Thyroid gland (tissue), 4 donors: ENCODE measurements at regions not wholly inside any gene's neighbourhood (a gene's known extent, or its start where the extent isn't known, plus 50 kb on each side); places are given as distances from the start of the nearest gene placed in this dataset.

Experiments used
- DNase-seq, 2 donors: peaks; one replicate each; pipeline ENCODE4 v3.0.0-alpha.2; 2019
- H3K27ac ChIP-seq, 3 donors: fragments of 200-600 bp; sonication (generic); 1 replicate in 2 of 3; 2 replicates in 1 of 3; pipeline ENCODE4 v1.5.1; 2016 to 2019; ENCODE audit warnings: mild to moderate bottlenecking in 1 of 3, moderate library complexity in 1 of 3
- H3K27me3 ChIP-seq: fragments of 200-600 bp; sonication (generic); one replicate; pipeline ENCODE4 v1.5.1; 2019
- H3K36me3 ChIP-seq, 2 donors: fragments of 200-600 bp; sonication (generic); one replicate each; pipeline ENCODE4 v1.5.1; 2016 to 2019
- H3K4me1 ChIP-seq, 2 donors: fragments of 200-600 bp; sonication (generic); one replicate each; pipeline ENCODE4 v1.5.1; 2017 to 2019
- H3K4me3 ChIP-seq, 3 donors: fragments of 200-600 bp; sonication (generic); replicated peaks in 1 of 3; 1 replicate in 2 of 3; 2 replicates in 1 of 3; pipeline ENCODE4 v1.5.1; 2016; ENCODE audit warnings: mild to moderate bottlenecking in 1 of 3
- H3K9me3 ChIP-seq: fragments of 200-600 bp; sonication (generic); one replicate; pipeline ENCODE4 v1.5.1; 2017
- POLR2A ChIP-seq, 2 donors: fragments of 450-650 bp; IDR thresholded peaks; one replicate each; pipeline ENCODE4 v1.6.1; 2017; ENCODE audit warnings: antibody characterized with exemption in 2 of 2, mild to moderate bottlenecking in 2 of 2, moderate library complexity in 1 of 2
- WGBS, 2 donors: methylation state at CpG; one replicate each; pipeline ENCODE4 v1.1.5; 2017; 5-methylcytosine and 5-hydroxymethylcytosine counted together
- intact Hi-C: fragments of 100-400 bp; cut with DNase I; formaldehyde crosslinking; loops from one replicate; pipeline ENCODE4 v1.15.1; 2023
- TF ChIP-seq, protein P1 (sequence below), 6 experiments: fragments of 200-600 bp in 3 of 6; fragments of 450-650 bp in 3 of 6; sonication (generic) in 3 of 6; IDR thresholded peaks; one replicate each; pipeline ENCODE4 v1.5.1; 2016 to 2019; ENCODE audit warnings: antibody characterized with exemption in 6 of 6, mild to moderate bottlenecking in 2 of 6, inconsistent platforms in 1 of 6, moderate library complexity in 1 of 6

GRCh38 chr2:64767670-64768468 lies 114.2 kb upstream of the SERTAD2 start:
- peak overlapping the region; percentile 93 to 96 (median 94) for H3K27ac ChIP-seq
- no peaks in the 10 kb centered on the region for H3K27me3 ChIP-seq
- H3K9me3 ChIP-seq: no peaks in the 10 kb centered on the region
- 0% methylated on average over 18 to 29 of the region's 66 CpGs for WGBS, 2 donors
- intact Hi-C loops: no loop called here
- no peaks in the 10 kb centered on the region for H3K36me3 ChIP-seq
- TF ChIP-seq, protein P1, sequence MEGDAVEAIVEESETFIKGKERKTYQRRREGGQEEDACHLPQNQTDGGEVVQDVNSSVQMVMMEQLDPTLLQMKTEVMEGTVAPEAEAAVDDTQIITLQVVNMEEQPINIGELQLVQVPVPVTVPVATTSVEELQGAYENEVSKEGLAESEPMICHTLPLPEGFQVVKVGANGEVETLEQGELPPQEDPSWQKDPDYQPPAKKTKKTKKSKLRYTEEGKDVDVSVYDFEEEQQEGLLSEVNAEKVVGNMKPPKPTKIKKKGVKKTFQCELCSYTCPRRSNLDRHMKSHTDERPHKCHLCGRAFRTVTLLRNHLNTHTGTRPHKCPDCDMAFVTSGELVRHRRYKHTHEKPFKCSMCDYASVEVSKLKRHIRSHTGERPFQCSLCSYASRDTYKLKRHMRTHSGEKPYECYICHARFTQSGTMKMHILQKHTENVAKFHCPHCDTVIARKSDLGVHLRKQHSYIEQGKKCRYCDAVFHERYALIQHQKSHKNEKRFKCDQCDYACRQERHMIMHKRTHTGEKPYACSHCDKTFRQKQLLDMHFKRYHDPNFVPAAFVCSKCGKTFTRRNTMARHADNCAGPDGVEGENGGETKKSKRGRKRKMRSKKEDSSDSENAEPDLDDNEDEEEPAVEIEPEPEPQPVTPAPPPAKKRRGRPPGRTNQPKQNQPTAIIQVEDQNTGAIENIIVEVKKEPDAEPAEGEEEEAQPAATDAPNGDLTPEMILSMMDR (IDR thresholded peaks at IDR 0.05): no peak
- peak; percentile 46 to 89 for TF ChIP-seq POLR2A (IDR thresholded peaks at IDR 0.05)
- H3K4me3 ChIP-seq: peak overlapping the region; percentile 1 to 67 (median 58)
- peaks cover 0 to 3% of the 10 kb centered on the region in 2 donors for H3K4me1 ChIP-seq
- peak; percentile 90 for DNase-seq

DNA sequence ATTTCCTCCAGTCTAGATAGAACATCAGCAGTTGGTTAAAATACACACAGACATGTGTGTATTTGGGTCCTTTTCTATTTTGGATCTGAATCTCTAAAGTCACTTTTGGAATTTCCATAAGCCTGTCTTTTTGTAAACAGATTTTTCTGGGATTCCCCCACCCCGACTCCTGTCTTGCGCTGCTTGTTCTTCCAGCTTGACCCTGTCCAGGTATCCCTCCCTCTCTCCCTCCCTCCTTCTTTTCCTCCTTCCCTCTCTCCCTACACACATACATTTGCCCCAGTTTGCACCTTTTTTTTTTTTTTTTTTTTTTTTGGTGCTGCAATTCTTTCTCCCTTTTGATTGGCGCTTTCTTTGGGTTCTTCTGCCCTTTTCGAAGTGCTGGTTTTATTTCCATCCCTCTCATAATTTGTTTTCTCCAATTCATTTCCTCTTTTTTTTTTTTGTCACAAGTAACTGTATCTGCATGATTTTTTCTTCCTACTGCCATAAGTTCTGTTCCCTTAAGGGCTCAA lies 114.8 kb upstream of the SERTAD2 start:
- peak overlapping the region; percentile 93 to 96 (median 94) for H3K27ac ChIP-seq
- intact Hi-C loops: no loop called here
- 61 to 64% methylated on average over 4 of the region's 4 CpGs for WGBS, 2 donors
- no peaks in the 10 kb centered on the region for H3K9me3 ChIP-seq
- H3K27me3 ChIP-seq: no peaks in the 10 kb centered on the region
- DNase-seq: no peak
- H3K4me3 ChIP-seq: peak overlapping the region; percentile 1 to 67 (median 58)
- H3K4me1 ChIP-seq: peaks cover 0 to 3% of the 10 kb centered on the region in 2 donors
- TF ChIP-seq POLR2A (IDR thresholded peaks at IDR 0.05): no peak
- TF ChIP-seq, protein P1 (IDR thresholded peaks at IDR 0.05): no peak
- H3K36me3 ChIP-seq: no peaks in the 10 kb centered on the region

DNA sequence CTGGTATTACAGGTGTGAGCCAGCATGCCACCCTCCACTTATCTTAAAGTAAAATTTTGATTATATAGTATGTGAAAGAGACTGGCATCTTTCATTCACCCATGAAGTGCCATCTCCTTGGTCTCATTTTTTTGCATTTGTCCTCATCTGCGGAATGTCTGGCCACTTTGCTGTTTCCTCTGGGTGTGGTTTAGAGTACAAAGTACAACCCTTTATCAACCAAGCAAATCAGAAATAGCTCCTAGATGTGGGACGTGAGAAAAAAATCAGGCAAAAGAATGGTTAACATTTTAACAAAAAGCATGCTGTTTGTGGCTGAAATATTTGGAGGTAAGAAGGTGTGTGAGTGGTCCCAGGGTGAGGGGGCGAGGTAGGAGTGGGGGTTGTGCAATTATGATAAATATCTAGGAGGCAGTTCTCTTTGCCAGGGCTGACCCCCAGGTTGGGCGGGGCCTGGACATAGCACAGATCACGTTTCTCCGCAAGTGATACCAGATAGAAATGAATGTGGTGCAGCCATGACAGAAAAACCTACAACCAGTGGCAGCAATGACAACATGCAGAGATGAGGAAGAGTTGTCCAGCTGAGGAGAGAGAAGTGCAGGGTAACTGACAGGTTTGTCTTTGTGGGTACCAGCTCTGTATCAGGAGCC lies 115.8 kb upstream of the SERTAD2 start:
- no peaks in the 10 kb centered on the region for H3K9me3 ChIP-seq
- H3K4me1 ChIP-seq: peaks cover 0 to 3% of the 10 kb centered on the region in 2 donors
- no peaks in the 10 kb centered on the region for H3K36me3 ChIP-seq
- no peak for TF ChIP-seq POLR2A (IDR thresholded peaks at IDR 0.05)
- TF ChIP-seq, protein P1 (IDR thresholded peaks at IDR 0.05): no peak
- no peak for DNase-seq
- no peak overlapping the region for H3K4me3 ChIP-seq
- no peaks in the 10 kb centered on the region for H3K27me3 ChIP-seq
- H3K27ac ChIP-seq: no peak overlapping the region
- intact Hi-C loops: no loop called here
- 78 to 81% methylated on average over 6 of the region's 6 CpGs for WGBS, 2 donors

DNA sequence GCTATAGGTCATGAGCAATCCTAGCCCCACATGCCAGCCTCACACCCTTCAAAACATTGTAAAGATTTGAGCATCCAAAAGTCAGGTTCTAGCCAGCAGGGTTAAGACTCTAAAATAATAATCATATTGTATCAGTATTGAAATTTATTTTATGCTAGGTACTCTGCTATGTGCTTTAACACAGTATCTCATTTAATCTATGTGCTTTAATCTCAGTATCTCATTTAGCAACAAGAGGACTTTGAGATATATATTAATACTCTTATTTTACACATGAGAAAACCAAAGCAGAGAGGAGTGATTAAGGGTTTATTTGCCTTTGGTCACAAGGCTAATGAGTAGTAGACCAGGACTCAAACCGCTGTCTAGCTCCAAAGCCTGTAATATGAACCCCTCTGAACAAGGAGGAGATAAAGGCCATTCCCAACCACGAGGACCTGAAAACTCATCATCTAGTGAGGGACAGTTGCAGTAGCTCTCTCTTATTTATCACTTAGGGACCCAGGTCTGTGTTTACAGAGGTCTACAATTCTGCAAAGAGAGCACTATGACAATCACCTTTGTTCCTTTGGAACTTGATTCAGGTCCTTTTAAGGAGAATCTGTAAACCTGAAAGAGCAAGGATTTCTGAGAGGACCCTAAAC lies 116.5 kb upstream of the SERTAD2 start:
- intact Hi-C loops: no loop called here
- Histone ChIP-seq H3K27ac (no peak overlapping the region), H3K9me3 (no peaks in the 10 kb centered on the region), H3K27me3 (no peaks in the 10 kb centered on the region), H3K4me1 (peaks cover 0 to 3% of the 10 kb centered on the region in 2 donors), H3K36me3 (no peaks in the 10 kb centered on the region), H3K4me3 (no peak overlapping the region)
- 66 to 86% methylated on average over 2 of the region's 2 CpGs for WGBS, 2 donors
- TF ChIP-seq POLR2A (IDR thresholded peaks at IDR 0.05): no peak
- TF ChIP-seq, protein P1 (IDR thresholded peaks at IDR 0.05): no peak
- DNase-seq: no peak
